ENCODE measurements at regions not wholly inside any gene's neighbourhood (a gene's known extent, or its start where the extent isn't known, plus 50 kb on each side); places are given as distances from the start of the nearest gene placed in this dataset.

- TF ChIP-seq CTCF (IDR thresholded peaks at IDR 0.05; ENCODE audit: insufficient read depth, low read length, poor library complexity, severe bottlenecking) (no peak), EZH2phosphoT487 (conservative IDR thresholded peaks at IDR 0.05; ENCODE audit: low read length) (no peak)
Observed at GRCh38 chr5:158607088-158607487, 492.6 kb downstream of the EBF1 start.

Data from SU-DHL-6 (cell line).